NCI-H1105 treated with DMSO at 0.1 percent for 48 hours (cell line): ENCODE measurements at regions not wholly inside any gene's neighbourhood (a gene's known extent, or its start where the extent isn't known, plus 50 kb on each side); places are given as distances from the start of the nearest gene placed in this dataset.
"Not testable (repeated sequence)": the region's sequence is repeated elsewhere in the genome, so short reads cannot be mapped to it uniquely, and the experiment has no call there.

Experiments
- DNase-seq: peaks from one replicate; lab custom pipeline; 2025; lab: John Stamatoyannopoulos, UW

GRCh38 chr10:30531751-30532530 is 97.6 kb downstream of the LYZL2 start:
- no peak for DNase-seq

GRCh38 chr10:30529373-30529998 is 95.5 kb downstream of the MAP3K8 start:
- no peak for DNase-seq

GRCh38 chr10:30528429-30528786 is 94.4 kb downstream of the MAP3K8 start:
- no peak for DNase-seq

- no peak for DNase-seq
These were observed 93.8 kb downstream of the MAP3K8 start for GRCh38 chr10:30527623-30528428.

GRCh38 chr10:30522661-30523078 is 88.7 kb downstream of the MAP3K8 start:
- not testable (repeated sequence) for DNase-seq

GRCh38 chr10:30518907-30519306 is 84.9 kb downstream of the MAP3K8 start:
- no peak for DNase-seq
